ENCODE measurements at regions not wholly inside any gene's neighbourhood (a gene's known extent, or its start where the extent isn't known, plus 50 kb on each side); places are given as distances from the start of the nearest gene placed in this dataset.

DNA sequence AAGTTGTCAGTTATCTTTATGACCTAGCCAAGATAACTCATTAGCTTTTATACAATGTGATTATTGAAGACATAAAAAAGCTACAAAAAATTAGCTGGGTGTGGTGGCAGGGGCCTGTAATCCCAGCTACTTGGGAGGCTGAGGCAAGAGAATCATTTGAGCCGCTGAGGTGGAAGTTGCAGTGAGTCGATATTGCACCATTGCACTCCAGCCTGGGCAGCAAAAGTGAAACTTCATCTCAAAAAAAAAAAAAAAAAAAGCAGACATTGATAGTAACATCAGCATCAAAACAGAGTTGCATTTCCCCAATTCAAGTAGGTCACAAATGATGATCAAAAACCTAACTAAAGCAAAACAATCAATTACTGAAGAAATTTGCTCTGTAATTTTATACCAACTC, 191.4 kb downstream of the PTGER3 start:
- TF ChIP-seq CTCF (IDR thresholded peaks at IDR 0.05) (no peak), EZH2 (IDR thresholded peaks at IDR 0.05; ENCODE audit: borderline replicate concordance, insufficient read depth, low read depth, low read length, poor library complexity, severe bottlenecking) (no peak)
